PC-9 (cell line): ENCODE measurements at regions not wholly inside any gene's neighbourhood (a gene's known extent, or its start where the extent isn't known, plus 50 kb on each side); places are given as distances from the start of the nearest gene placed in this dataset.
"Not testable (repeated sequence)": the region's sequence is repeated elsewhere in the genome, so short reads cannot be mapped to it uniquely, and the experiment has no call there.

Experiments used
- EZH2 ChIP-seq: fragments of 200-600 bp; sonication (generic); IDR thresholded peaks from 2 replicates; pipeline ENCODE4 v1.8.0; 2017; ENCODE audit warnings: antibody characterized with exemption, low read depth
- TF ChIP-seq, protein P1 (sequence below): fragments of 200-600 bp; sonication (generic); conservative IDR thresholded peaks from 2 replicates; pipeline ENCODE4 v1.6.1; 2017; ENCODE audit warnings: mixed run types, antibody characterized with exemption, mild to moderate bottlenecking, moderate library complexity

GRCh38 chr4:3586596-3586995 is 54.4 kb upstream of the LRPAP1 start:
- TF ChIP-seq EZH2, result not testable (repeated sequence)
- TF ChIP-seq, protein P1, sequence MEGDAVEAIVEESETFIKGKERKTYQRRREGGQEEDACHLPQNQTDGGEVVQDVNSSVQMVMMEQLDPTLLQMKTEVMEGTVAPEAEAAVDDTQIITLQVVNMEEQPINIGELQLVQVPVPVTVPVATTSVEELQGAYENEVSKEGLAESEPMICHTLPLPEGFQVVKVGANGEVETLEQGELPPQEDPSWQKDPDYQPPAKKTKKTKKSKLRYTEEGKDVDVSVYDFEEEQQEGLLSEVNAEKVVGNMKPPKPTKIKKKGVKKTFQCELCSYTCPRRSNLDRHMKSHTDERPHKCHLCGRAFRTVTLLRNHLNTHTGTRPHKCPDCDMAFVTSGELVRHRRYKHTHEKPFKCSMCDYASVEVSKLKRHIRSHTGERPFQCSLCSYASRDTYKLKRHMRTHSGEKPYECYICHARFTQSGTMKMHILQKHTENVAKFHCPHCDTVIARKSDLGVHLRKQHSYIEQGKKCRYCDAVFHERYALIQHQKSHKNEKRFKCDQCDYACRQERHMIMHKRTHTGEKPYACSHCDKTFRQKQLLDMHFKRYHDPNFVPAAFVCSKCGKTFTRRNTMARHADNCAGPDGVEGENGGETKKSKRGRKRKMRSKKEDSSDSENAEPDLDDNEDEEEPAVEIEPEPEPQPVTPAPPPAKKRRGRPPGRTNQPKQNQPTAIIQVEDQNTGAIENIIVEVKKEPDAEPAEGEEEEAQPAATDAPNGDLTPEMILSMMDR, result not testable (repeated sequence)
